T-helper 1 cell treated with Interleukin-12 subunit alpha and Interleukin-12 subunit beta and Interleukin-4 antibody, amounts not matched to agents 30 μg/mL and 1 μg/mL, for 36 hours (primary cell): ENCODE measurements at regions not wholly inside any gene's neighbourhood (a gene's known extent, or its start where the extent isn't known, plus 50 kb on each side); places are given as distances from the start of the nearest gene placed in this dataset.

Source experiments
- H3K27ac Mint-ChIP-seq: one replicate; pipeline ENCODE4 v1.8.0; 2021; ENCODE audit warnings: mild to moderate bottlenecking, mixed read lengths
- H3K27me3 Mint-ChIP-seq: one replicate; pipeline ENCODE4 v1.8.0; 2021; ENCODE audit warnings: low read depth, mixed read lengths
- H3K36me3 Mint-ChIP-seq: one replicate; pipeline ENCODE4 v1.8.0; 2021; ENCODE audit warnings: low read depth, mixed read lengths
- H3K4me1 Mint-ChIP-seq: one replicate; pipeline ENCODE4 v1.8.0; 2021; ENCODE audit warnings: low read depth, mixed read lengths
- H3K4me3 Mint-ChIP-seq: one replicate; pipeline ENCODE4 v1.8.0; 2021; ENCODE audit warnings: mild to moderate bottlenecking, moderate library complexity, mixed read lengths
- H3K9me3 Mint-ChIP-seq: one replicate; pipeline ENCODE4 v1.8.0; 2021; ENCODE audit warnings: mixed read lengths

GRCh38 chr4:13876940-13877339 lies 249.4 kb upstream of the BOD1L1 start:
- Mint-ChIP-seq H3K36me3 (no peaks in the 10 kb centered on the region), H3K4me1 (no peaks in the 10 kb centered on the region), H3K27me3 (no peaks in the 10 kb centered on the region), H3K4me3 (no peak overlapping the region), H3K27ac (no peak overlapping the region), H3K9me3 (peaks cover 6% of the 10 kb centered on the region)

GRCh38 chr4:13877626-13878025 lies 250.1 kb upstream of the BOD1L1 start:
- peaks cover 6% of the 10 kb centered on the region for H3K9me3 Mint-ChIP-seq
- no peak overlapping the region for H3K4me3 Mint-ChIP-seq
- H3K27me3 Mint-ChIP-seq = no peaks in the 10 kb centered on the region
- H3K4me1 Mint-ChIP-seq = no peaks in the 10 kb centered on the region
- H3K27ac Mint-ChIP-seq = no peak overlapping the region
- H3K36me3 Mint-ChIP-seq = no peaks in the 10 kb centered on the region

- H3K36me3 Mint-ChIP-seq = no peaks in the 10 kb centered on the region
- H3K27ac Mint-ChIP-seq = no peak overlapping the region
- peaks cover 6% of the 10 kb centered on the region for H3K9me3 Mint-ChIP-seq
- H3K27me3 Mint-ChIP-seq = no peaks in the 10 kb centered on the region
- no peaks in the 10 kb centered on the region for H3K4me1 Mint-ChIP-seq
- no peak overlapping the region for H3K4me3 Mint-ChIP-seq
Observed at GRCh38 chr4:13881892-13882291, 254.4 kb upstream of the BOD1L1 start.

GRCh38 chr4:13887010-13887409 lies 259.5 kb upstream of the BOD1L1 start:
- Mint-ChIP-seq H3K4me3 (no peak overlapping the region), H3K9me3 (no peaks in the 10 kb centered on the region), H3K4me1 (no peaks in the 10 kb centered on the region), H3K27me3 (no peaks in the 10 kb centered on the region), H3K36me3 (no peaks in the 10 kb centered on the region), H3K27ac (no peak overlapping the region)

- Mint-ChIP-seq H3K4me3 (no peak overlapping the region), H3K9me3 (no peaks in the 10 kb centered on the region)
Observed at GRCh38 chr4:13888112-13888511, 260.6 kb upstream of the BOD1L1 start.

GRCh38 chr4:13891544-13891939 lies 264.0 kb upstream of the BOD1L1 start:
- Mint-ChIP-seq H3K36me3 (no peaks in the 10 kb centered on the region), H3K27ac (no peak overlapping the region), H3K9me3 (no peaks in the 10 kb centered on the region), H3K4me1 (no peaks in the 10 kb centered on the region), H3K27me3 (no peaks in the 10 kb centered on the region), H3K4me3 (no peak overlapping the region)

More at GRCh38 chr4:13888112-13888511, 260.6 kb upstream of the BOD1L1 start:
- Mint-ChIP-seq H3K36me3 (no peaks in the 10 kb centered on the region), H3K27ac (no peak overlapping the region), H3K27me3 (no peaks in the 10 kb centered on the region), H3K4me1 (no peaks in the 10 kb centered on the region)

- Mint-ChIP-seq H3K36me3 (no peaks in the 10 kb centered on the region), H3K4me3 (no peak overlapping the region)
Observed at GRCh38 chr4:13892739-13893105, 265.2 kb upstream of the BOD1L1 start.

GRCh38 chr4:13893211-13893610 lies 265.7 kb upstream of the BOD1L1 start:
- Mint-ChIP-seq H3K9me3 (no peaks in the 10 kb centered on the region), H3K27ac (no peak overlapping the region), H3K27me3 (no peaks in the 10 kb centered on the region), H3K4me3 (no peak overlapping the region), H3K4me1 (no peaks in the 10 kb centered on the region), H3K36me3 (no peaks in the 10 kb centered on the region)

More at GRCh38 chr4:13892739-13893105, 265.2 kb upstream of the BOD1L1 start:
- H3K4me1 Mint-ChIP-seq = no peaks in the 10 kb centered on the region
- H3K9me3 Mint-ChIP-seq = no peaks in the 10 kb centered on the region
- no peak overlapping the region for H3K27ac Mint-ChIP-seq
- H3K27me3 Mint-ChIP-seq = no peaks in the 10 kb centered on the region

GRCh38 chr4:13893987-13894386 lies 266.5 kb upstream of the BOD1L1 start:
- no peak overlapping the region for H3K27ac Mint-ChIP-seq
- H3K36me3 Mint-ChIP-seq = no peaks in the 10 kb centered on the region
- no peak overlapping the region for H3K4me3 Mint-ChIP-seq
- H3K9me3 Mint-ChIP-seq = no peaks in the 10 kb centered on the region
- H3K4me1 Mint-ChIP-seq = no peaks in the 10 kb centered on the region
- no peaks in the 10 kb centered on the region for H3K27me3 Mint-ChIP-seq

GRCh38 chr4:13900780-13901179 lies 273.3 kb upstream of the BOD1L1 start:
- Mint-ChIP-seq H3K9me3 (no peaks in the 10 kb centered on the region), H3K4me1 (no peaks in the 10 kb centered on the region), H3K4me3 (no peak overlapping the region), H3K27me3 (no peaks in the 10 kb centered on the region), H3K36me3 (no peaks in the 10 kb centered on the region), H3K27ac (no peak overlapping the region)

- H3K36me3 Mint-ChIP-seq = no peaks in the 10 kb centered on the region
- no peaks in the 10 kb centered on the region for H3K27me3 Mint-ChIP-seq
- H3K4me3 Mint-ChIP-seq = no peak overlapping the region
- H3K9me3 Mint-ChIP-seq = no peaks in the 10 kb centered on the region
- H3K27ac Mint-ChIP-seq = no peak overlapping the region
- H3K4me1 Mint-ChIP-seq = no peaks in the 10 kb centered on the region
Observed at GRCh38 chr4:13902146-13902545, 274.6 kb upstream of the BOD1L1 start.

GRCh38 chr4:13903061-13903460 lies 275.5 kb upstream of the BOD1L1 start:
- no peaks in the 10 kb centered on the region for H3K27me3 Mint-ChIP-seq
- H3K27ac Mint-ChIP-seq = no peak overlapping the region
- H3K9me3 Mint-ChIP-seq = no peaks in the 10 kb centered on the region

GRCh38 chr4:13903901-13904300 lies 276.4 kb upstream of the BOD1L1 start:
- no peak overlapping the region for H3K4me3 Mint-ChIP-seq
- no peaks in the 10 kb centered on the region for H3K9me3 Mint-ChIP-seq
- no peaks in the 10 kb centered on the region for H3K27me3 Mint-ChIP-seq
- no peak overlapping the region for H3K27ac Mint-ChIP-seq
- H3K4me1 Mint-ChIP-seq = no peaks in the 10 kb centered on the region
- no peaks in the 10 kb centered on the region for H3K36me3 Mint-ChIP-seq

More at GRCh38 chr4:13903061-13903460, 275.5 kb upstream of the BOD1L1 start:
- no peak overlapping the region for H3K4me3 Mint-ChIP-seq
- H3K4me1 Mint-ChIP-seq = no peaks in the 10 kb centered on the region
- no peaks in the 10 kb centered on the region for H3K36me3 Mint-ChIP-seq

GRCh38 chr4:13905543-13905942 lies 278.0 kb upstream of the BOD1L1 start:
- no peak overlapping the region for H3K4me3 Mint-ChIP-seq
- no peaks in the 10 kb centered on the region for H3K36me3 Mint-ChIP-seq
- no peaks in the 10 kb centered on the region for H3K27me3 Mint-ChIP-seq
- H3K4me1 Mint-ChIP-seq = no peaks in the 10 kb centered on the region
- H3K27ac Mint-ChIP-seq = no peak overlapping the region
- H3K9me3 Mint-ChIP-seq = no peaks in the 10 kb centered on the region

- Mint-ChIP-seq H3K4me3 (no peak overlapping the region), H3K4me1 (no peaks in the 10 kb centered on the region), H3K27me3 (no peaks in the 10 kb centered on the region), H3K9me3 (no peaks in the 10 kb centered on the region), H3K36me3 (no peaks in the 10 kb centered on the region), H3K27ac (no peak overlapping the region)
Observed at GRCh38 chr4:13906727-13907126, 279.2 kb upstream of the BOD1L1 start.

- H3K4me3 Mint-ChIP-seq = no peak overlapping the region
- H3K27ac Mint-ChIP-seq = no peak overlapping the region
- H3K9me3 Mint-ChIP-seq = no peaks in the 10 kb centered on the region
- H3K36me3 Mint-ChIP-seq = no peaks in the 10 kb centered on the region
- no peaks in the 10 kb centered on the region for H3K27me3 Mint-ChIP-seq
- no peaks in the 10 kb centered on the region for H3K4me1 Mint-ChIP-seq
Observed at GRCh38 chr4:13907255-13907751, 279.8 kb upstream of the BOD1L1 start.
